Smooth muscle cell of the brain vasculature (primary cell): ENCODE measurements at regions not wholly inside any gene's neighbourhood (a gene's known extent, or its start where the extent isn't known, plus 50 kb on each side); places are given as distances from the start of the nearest gene placed in this dataset.

Experiments used
- DNase-seq: peaks from one replicate; pipeline ENCODE4 v3.0.0-alpha.2; 2012; ENCODE audit warnings: low read depth, low spot score

GRCh38 chr13:106433066-106433465 is 102.4 kb downstream of the EFNB2 start:
- no peak for DNase-seq

DNA sequence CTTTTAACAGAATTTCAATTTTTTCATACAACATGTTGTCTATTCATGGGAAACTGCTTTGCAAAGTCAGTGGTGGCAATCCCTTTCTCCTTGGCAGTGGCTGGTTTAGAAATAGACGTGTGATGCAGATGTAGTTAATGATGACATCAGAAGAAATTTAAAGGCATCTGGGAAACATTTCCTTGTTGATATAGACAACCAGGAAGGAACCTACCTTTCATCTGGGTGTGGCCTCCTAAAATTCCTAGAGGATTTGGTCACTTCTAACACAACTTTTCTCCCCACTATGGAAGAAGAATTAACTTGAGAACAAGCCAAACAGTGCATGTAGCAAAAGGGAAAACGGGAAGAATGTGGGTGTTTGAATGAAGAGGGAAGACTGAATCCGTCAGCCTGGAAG is 102.8 kb downstream of the EFNB2 start:
- DNase-seq, result no peak

GRCh38 chr13:106426909-106427308 is 108.6 kb downstream of the EFNB2 start:
- DNase-seq, result no peak

- no peak for DNase-seq
Measured at GRCh38 chr13:106425661-106426060, 109.8 kb downstream of the EFNB2 start.

DNA sequence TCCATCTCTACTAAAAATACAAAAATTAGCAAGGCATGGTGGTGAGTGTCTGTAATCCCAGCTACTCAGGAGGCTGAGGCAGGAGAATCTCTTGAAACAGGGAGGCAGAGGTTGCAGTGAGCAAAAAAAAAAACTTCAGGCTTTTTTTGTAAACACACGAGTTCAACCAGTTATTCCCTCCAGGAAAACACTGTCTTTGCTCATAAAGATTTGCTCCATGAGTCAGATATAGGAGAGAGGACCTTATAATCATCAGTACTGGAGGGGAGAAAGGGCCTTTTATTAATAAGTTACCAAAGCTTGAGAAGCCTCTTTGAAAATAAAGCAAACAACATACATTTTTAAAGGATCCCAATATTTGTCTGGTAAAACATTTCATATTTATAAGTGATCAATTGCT is 110.7 kb downstream of the EFNB2 start:
- DNase-seq, result no peak

GRCh38 chr13:106423530-106423929 is 111.9 kb downstream of the EFNB2 start:
- no peak for DNase-seq

GRCh38 chr13:106418556-106418955 is 116.9 kb downstream of the EFNB2 start:
- DNase-seq, result peak; percentile 18

GRCh38 chr13:106417467-106418110 is 117.9 kb downstream of the EFNB2 start:
- no peak for DNase-seq

DNA sequence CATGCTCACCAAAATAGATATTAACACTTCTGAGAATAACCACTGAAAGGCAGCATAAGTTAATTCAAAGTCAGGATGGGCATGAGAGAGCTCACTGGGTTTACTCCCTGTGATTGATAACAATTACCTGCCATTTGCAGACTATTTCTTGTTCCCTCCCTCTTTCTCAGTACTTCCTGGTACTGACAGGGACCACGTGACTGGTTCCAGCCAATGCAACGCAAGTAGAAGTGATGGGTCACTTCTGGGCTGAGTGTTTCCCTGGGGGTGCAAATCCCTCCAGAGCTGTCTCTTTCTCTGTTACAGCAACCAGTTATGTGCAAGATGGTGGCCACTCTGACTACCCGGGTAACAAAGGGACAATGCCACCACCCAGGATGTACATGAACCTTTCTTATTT is 118.8 kb downstream of the EFNB2 start:
- no peak for DNase-seq

- peak; percentile 39 for DNase-seq
Measured at GRCh38 chr13:106415971-106416370, 119.5 kb downstream of the EFNB2 start.

GRCh38 chr13:106415442-106415841 is 120.0 kb downstream of the EFNB2 start:
- DNase-seq, result no peak

GRCh38 chr13:106407338-106407737 is 128.1 kb downstream of the EFNB2 start:
- DNase-seq, result no peak

- no peak for DNase-seq
Measured at GRCh38 chr13:106405731-106406130, 129.7 kb downstream of the EFNB2 start.

GRCh38 chr13:106403280-106403679 is 132.2 kb downstream of the EFNB2 start:
- DNase-seq, result no peak

DNA sequence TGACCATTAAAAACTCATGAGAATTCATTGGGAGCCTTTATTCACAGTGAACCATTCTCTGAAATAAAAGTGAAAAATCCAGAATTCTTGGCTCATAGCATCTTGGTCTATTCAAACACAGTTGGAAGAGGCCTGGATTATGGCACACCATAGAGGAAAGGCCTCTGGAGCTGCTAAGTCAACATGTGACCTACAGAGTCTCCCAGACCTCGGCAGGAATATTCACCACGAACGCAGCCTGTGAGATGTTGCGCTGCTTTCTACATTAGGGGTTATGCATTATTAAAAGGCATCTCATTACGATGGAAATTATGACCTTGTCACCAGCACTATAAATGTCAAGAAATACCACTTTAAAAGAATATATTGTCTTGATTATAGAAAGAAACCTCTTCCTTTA is 132.6 kb downstream of the EFNB2 start:
- no peak for DNase-seq

- DNase-seq, result no peak
Measured at GRCh38 chr13:106401081-106401480, 134.4 kb downstream of the EFNB2 start.

DNA sequence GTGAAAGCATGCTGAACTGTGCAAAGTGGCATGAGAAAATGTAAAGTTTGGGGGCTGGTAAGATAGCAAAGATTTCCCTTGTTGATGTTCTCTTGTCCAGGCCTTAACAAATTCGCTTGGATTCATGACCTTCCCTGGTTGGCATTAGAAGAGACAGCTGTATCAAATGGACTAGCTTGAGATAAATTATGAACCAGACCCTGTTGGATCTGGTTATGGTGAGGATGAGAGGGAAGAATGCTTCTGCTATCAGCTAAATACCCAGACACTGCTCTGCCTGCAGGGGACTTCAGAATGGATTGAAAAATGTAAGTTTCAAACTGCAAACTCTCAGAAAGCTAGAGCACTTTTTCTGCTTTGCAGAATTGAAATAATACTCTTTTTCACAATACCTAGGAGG is 135.2 kb downstream of the EFNB2 start:
- DNase-seq, result no peak

DNA sequence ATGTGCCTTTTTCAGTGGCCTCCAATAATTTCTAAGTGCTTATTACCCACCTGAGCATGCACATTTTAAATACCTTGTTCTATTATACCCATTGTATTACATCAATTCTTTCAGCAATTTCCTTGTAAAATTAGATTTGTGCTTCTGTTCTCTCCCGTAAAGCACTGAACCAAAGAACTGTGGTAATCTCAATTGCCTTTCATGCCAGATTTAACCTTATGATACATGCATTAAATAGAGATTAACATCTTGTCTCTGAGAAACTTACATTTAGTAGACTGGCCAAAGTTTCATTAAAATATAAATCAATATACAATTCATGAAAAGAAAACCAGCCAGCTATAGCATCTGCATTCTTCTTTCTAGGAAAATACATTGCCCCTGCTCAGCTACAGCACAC is 137.2 kb downstream of the EFNB2 start:
- no peak for DNase-seq

GRCh38 chr13:106393776-106394175 is 141.7 kb downstream of the EFNB2 start:
- DNase-seq, result no peak

GRCh38 chr13:106391681-106392080 is 143.8 kb downstream of the EFNB2 start:
- DNase-seq, result no peak

GRCh38 chr13:106391271-106391670 is 144.2 kb downstream of the EFNB2 start:
- DNase-seq, result no peak

- no peak for DNase-seq
Measured at GRCh38 chr13:106390367-106390766, 145.1 kb downstream of the EFNB2 start.

DNA sequence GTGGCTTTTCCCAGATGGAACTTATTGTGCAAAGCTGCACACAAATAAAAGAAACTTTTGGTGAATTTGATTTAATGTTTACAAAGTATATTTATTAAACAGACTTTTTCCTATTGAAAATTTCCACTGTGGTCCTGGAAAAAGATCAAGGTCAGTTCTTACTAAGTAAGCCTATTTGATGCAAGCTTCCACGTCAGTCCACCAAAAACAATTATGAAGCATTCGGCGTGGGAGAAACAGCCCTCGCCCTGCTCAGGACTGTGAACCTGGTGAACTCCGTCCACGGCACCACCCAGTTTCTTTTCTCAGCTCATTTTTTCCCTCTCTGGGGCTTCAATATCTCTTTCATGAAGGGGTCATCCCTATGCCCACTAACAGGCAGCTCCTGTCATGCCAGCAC is 149.8 kb downstream of the EFNB2 start:
- no peak for DNase-seq

- DNase-seq, result no peak
Measured at GRCh38 chr13:106384516-106384915, 150.9 kb downstream of the EFNB2 start.
